Keratinocyte (primary cell): ENCODE measurements at regions not wholly inside any gene's neighbourhood (a gene's known extent, or its start where the extent isn't known, plus 50 kb on each side); places are given as distances from the start of the nearest gene placed in this dataset.

Experiments
- DNase-seq: peaks from one replicate; pipeline ENCODE4 v3.0.0-alpha.2; 2011; ENCODE audit warnings: low read depth, missing footprints, low spot score
- FAIRE-seq: peaks from 2 replicates; lab custom pipeline; 2011; peaks lifted over from hg19 to GRCh38; lab: Jason Lieb, UNC
- H2AFZ ChIP-seq: 2 replicates; pipeline ENCODE4 v1.6.0; 2012; ENCODE audit warnings: low read length, control low read depth, inconsistent platforms; ENCODE audit not compliant: control insufficient read depth
- H3K27ac ChIP-seq: 2 replicates; pipeline ENCODE4 v1.5.1; 2011; ENCODE audit warnings: low read length; ENCODE audit not compliant: control insufficient read depth, insufficient read depth
- H3K27me3 ChIP-seq: 3 replicates; pipeline ENCODE4 v1.6.0; 2011; ENCODE audit warnings: low read length; ENCODE audit not compliant: control insufficient read depth, insufficient read depth; ENCODE audit errors: extremely low read depth
- H3K36me3 ChIP-seq, 2 experiments: 2 replicates in 1 of 2; 3 replicates in 1 of 2; pipeline ENCODE4 v1.5.1; 2011; ENCODE audit warnings: low read length in 2 of 2, mild to moderate bottlenecking in 1 of 2; ENCODE audit not compliant: control insufficient read depth in 2 of 2, insufficient read depth in 2 of 2; ENCODE audit errors: extremely low read depth in 1 of 2
- H3K4me1 ChIP-seq: 3 replicates; pipeline ENCODE4 v1.5.1; 2011; ENCODE audit warnings: low read length; ENCODE audit not compliant: control insufficient read depth, insufficient read depth; ENCODE audit errors: extremely low read depth
- H3K4me2 ChIP-seq: 3 replicates; pipeline ENCODE4 v1.6.0; 2011; ENCODE audit warnings: low read depth, low read length; ENCODE audit not compliant: control insufficient read depth, insufficient read depth; ENCODE audit errors: extremely low read depth
- H3K4me3 ChIP-seq, 3 experiments: fragments of 200-600 bp in 1 of 3; sonication (generic) in 1 of 3; 2 replicates in 2 of 3; 3 replicates in 1 of 3; pipeline ENCODE4 v1.5.1; 2011 to 2016; ENCODE audit warnings: low read length in 3 of 3, mild to moderate bottlenecking in 3 of 3, control low read depth in 2 of 3, inconsistent platforms in 1 of 3, low read depth in 1 of 3, mixed read lengths in 1 of 3, mixed run types in 1 of 3, moderate library complexity in 1 of 3; ENCODE audit not compliant: control insufficient read depth in 2 of 3, insufficient read depth in 2 of 3; ENCODE audit errors: extremely low read depth in 1 of 3
- H3K79me2 ChIP-seq: 2 replicates; pipeline ENCODE4 v1.6.0; 2012; ENCODE audit warnings: low read length; ENCODE audit not compliant: control insufficient read depth, insufficient read depth
- H3K9ac ChIP-seq: 3 replicates; pipeline ENCODE4 v1.6.0; 2011; ENCODE audit warnings: low read length; ENCODE audit not compliant: control insufficient read depth, insufficient read depth; ENCODE audit errors: extremely low read depth
- H3K9me1 ChIP-seq: 3 replicates; pipeline ENCODE4 v1.6.0; 2011; ENCODE audit warnings: low read length; ENCODE audit not compliant: control insufficient read depth, insufficient read depth; ENCODE audit errors: extremely low read depth
- H3K9me3 ChIP-seq: 2 replicates; pipeline ENCODE4 v1.5.1; 2012; ENCODE audit warnings: low read depth, low read length; ENCODE audit not compliant: control insufficient read depth
- H4K20me1 ChIP-seq: 3 replicates; pipeline ENCODE4 v1.6.0; 2011; ENCODE audit warnings: low read length; ENCODE audit not compliant: control insufficient read depth, insufficient read depth; ENCODE audit errors: extremely low read depth
- EZH2 ChIP-seq: IDR thresholded peaks from one replicate; pipeline ENCODE4 v1.6.1; 2012; ENCODE audit warnings: inconsistent platforms, mild to moderate bottlenecking, low read length, moderate library complexity
- dilution Hi-C: fragments of 300-500 bp; cut with MboI; formaldehyde crosslinking; loops from one replicate; pipeline ENCODE4 v1.7.0; 2020; ENCODE audit warnings: low sequenced_read_pairs; ENCODE audit not compliant: extremely low pct_ligation_motif_present
- TF ChIP-seq, protein P1 (sequence below), 3 experiments: IDR thresholded peaks in 1 of 3; conservative IDR thresholded peaks in 1 of 3; optimal IDR thresholded peaks in 1 of 3; 2 replicates in 2 of 3; 3 replicates in 1 of 3; pipeline versions ENCODE3 to v1.5.1; 2011; ENCODE audit warnings: low read length in 3 of 3, mild to moderate bottlenecking in 3 of 3, moderate library complexity in 2 of 3, control low read depth in 1 of 3, inconsistent platforms in 1 of 3; ENCODE audit not compliant: insufficient read depth in 2 of 3; ENCODE audit errors: extremely low read depth in 1 of 3

DNA sequence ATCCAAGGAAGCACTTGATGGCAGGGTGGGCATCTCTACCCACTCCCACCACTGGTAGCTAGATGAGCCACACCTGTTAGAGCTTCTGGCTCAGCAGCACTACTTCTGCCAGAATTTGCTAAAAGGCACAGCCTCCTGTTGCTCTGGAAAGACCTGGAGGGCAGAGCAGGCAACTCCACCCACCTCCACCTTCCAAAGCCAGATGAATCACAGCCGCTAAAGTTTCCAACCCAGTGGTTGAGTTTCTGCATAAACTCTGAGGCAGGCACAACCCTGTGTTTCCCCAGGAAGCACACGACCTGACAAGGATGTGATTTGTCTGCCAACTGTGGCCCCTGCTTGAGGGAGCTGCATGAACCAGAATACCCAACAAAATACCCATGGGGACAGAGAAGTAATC is 111.6 kb upstream of the GCFC2 start:
- H3K4me2 ChIP-seq: no peak overlapping the region
- FAIRE-seq: no peak

DNA sequence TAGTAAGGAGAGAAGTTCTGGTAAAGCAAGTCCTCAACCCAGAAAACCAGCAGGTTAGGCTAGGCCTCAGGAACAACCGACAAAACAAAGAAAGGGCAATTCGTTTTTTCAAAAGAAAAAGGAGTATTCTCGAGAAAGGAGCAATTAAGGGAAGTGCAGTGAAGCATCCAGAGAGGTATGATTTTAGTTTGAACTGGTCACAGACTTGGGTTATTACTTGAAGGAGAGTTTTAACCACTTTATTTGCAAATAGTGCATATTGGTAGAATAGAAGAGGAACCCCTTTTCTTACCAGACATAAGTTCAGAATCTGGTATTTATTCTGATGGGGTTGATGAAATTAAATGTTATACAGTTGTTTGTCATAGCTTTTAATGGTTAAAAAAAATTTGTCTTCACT is 110.0 kb upstream of the GCFC2 start:
- Histone ChIP-seq H4K20me1 (no peaks in the 10 kb centered on the region), H3K79me2 (no peaks in the 10 kb centered on the region), H3K4me1 (no peaks in the 10 kb centered on the region), H3K9me1 (no peaks in the 10 kb centered on the region), H3K27me3 (no peaks in the 10 kb centered on the region), H3K4me3 (no peak overlapping the region), H3K9me3 (no peaks in the 10 kb centered on the region), H3K27ac (no peak overlapping the region), H3K9ac (no peak overlapping the region), H3K4me2 (no peak overlapping the region), H2AFZ (no peak overlapping the region), H3K36me3 (no peaks in the 10 kb centered on the region)
- TF ChIP-seq, protein P1, sequence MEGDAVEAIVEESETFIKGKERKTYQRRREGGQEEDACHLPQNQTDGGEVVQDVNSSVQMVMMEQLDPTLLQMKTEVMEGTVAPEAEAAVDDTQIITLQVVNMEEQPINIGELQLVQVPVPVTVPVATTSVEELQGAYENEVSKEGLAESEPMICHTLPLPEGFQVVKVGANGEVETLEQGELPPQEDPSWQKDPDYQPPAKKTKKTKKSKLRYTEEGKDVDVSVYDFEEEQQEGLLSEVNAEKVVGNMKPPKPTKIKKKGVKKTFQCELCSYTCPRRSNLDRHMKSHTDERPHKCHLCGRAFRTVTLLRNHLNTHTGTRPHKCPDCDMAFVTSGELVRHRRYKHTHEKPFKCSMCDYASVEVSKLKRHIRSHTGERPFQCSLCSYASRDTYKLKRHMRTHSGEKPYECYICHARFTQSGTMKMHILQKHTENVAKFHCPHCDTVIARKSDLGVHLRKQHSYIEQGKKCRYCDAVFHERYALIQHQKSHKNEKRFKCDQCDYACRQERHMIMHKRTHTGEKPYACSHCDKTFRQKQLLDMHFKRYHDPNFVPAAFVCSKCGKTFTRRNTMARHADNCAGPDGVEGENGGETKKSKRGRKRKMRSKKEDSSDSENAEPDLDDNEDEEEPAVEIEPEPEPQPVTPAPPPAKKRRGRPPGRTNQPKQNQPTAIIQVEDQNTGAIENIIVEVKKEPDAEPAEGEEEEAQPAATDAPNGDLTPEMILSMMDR (optimal IDR thresholded peaks at IDR 0.05 in 1 of 3, IDR thresholded peaks at IDR 0.05 in 1 of 3, conservative IDR thresholded peaks at IDR 0.05 in 1 of 3; ENCODE audit: extremely low read depth in 1 of 3, insufficient read depth in 2 of 3, low read length in 3 of 3): no peak
- no peak for TF ChIP-seq EZH2
- dilution Hi-C loops: no loop called here
- no peak for DNase-seq
- no peak for FAIRE-seq

More for the DNA sequence above, 111.6 kb upstream of the GCFC2 start:
- H3K36me3 ChIP-seq: no peaks in the 10 kb centered on the region
- H3K79me2 ChIP-seq: no peaks in the 10 kb centered on the region
- dilution Hi-C loops: no loop called here
- no peaks in the 10 kb centered on the region for H3K27me3 ChIP-seq
- no peak overlapping the region for H2AFZ ChIP-seq
- no peaks in the 10 kb centered on the region for H3K4me1 ChIP-seq
- H3K9me3 ChIP-seq: no peaks in the 10 kb centered on the region
- no peak for DNase-seq
- H3K27ac ChIP-seq: no peak overlapping the region
- no peaks in the 10 kb centered on the region for H3K9me1 ChIP-seq
- H3K4me3 ChIP-seq: no peak overlapping the region
- TF ChIP-seq, protein P1 (optimal IDR thresholded peaks at IDR 0.05 in 1 of 3, IDR thresholded peaks at IDR 0.05 in 1 of 3, conservative IDR thresholded peaks at IDR 0.05 in 1 of 3; ENCODE audit: extremely low read depth in 1 of 3, insufficient read depth in 2 of 3, low read length in 3 of 3): no peak
- TF ChIP-seq EZH2: no peak
- H4K20me1 ChIP-seq: no peaks in the 10 kb centered on the region
- H3K9ac ChIP-seq: no peak overlapping the region
